Neural cell (in vitro differentiated cells): ENCODE measurements at regions not wholly inside any gene's neighbourhood (a gene's known extent, or its start where the extent isn't known, plus 50 kb on each side); places are given as distances from the start of the nearest gene placed in this dataset.

Experiments
- H2AFZ ChIP-seq: fragments of 200-600, 300-800 bp; sonication (generic), shearing (Covaris generic); 2 replicates; pipeline ENCODE4 v1.6.0; 2014; ENCODE audit warnings: low read depth, mild to moderate bottlenecking, antibody characterized with exemption, low read length, moderate library complexity
- H3F3A ChIP-seq: fragments of 200-600 bp; shearing (Covaris generic); 2 replicates; pipeline ENCODE4 v1.6.1; 2016; ENCODE audit warnings: mild to moderate bottlenecking, moderate library complexity, mixed read lengths, antibody characterized with exemption, low read length; ENCODE audit not compliant: insufficient read depth, poor library complexity, severe bottlenecking
- H3K27ac ChIP-seq: fragments of 200-600, 300-800 bp; sonication (generic), shearing (Covaris generic); 2 replicates; pipeline ENCODE4 v1.5.1; 2014; ENCODE audit warnings: mild to moderate bottlenecking, low read length, moderate library complexity
- H3K27me3 ChIP-seq: fragments of 300-800, 200-600 bp; sonication (generic), shearing (Covaris generic); 2 replicates; pipeline ENCODE4 v1.6.0; 2014; ENCODE audit warnings: mild to moderate bottlenecking, low read depth, low read length, moderate library complexity; ENCODE audit not compliant: insufficient read depth
- H3K36me3 ChIP-seq: fragments of 300-800, 200-600 bp; sonication (generic), shearing (Covaris generic); 2 replicates; pipeline ENCODE4 v1.5.1; 2014; ENCODE audit warnings: mild to moderate bottlenecking, antibody characterized with exemption, low read length, moderate library complexity; ENCODE audit not compliant: insufficient read depth
- H3K4me2 ChIP-seq: fragments of 300-800, 200-600 bp; sonication (generic), shearing (Covaris generic); 2 replicates; pipeline ENCODE4 v1.6.0; 2014; ENCODE audit warnings: mild to moderate bottlenecking, low read length
- H3K4me3 ChIP-seq: fragments of 300-800, 200-600 bp; sonication (generic), shearing (Covaris generic); 2 replicates; pipeline ENCODE4 v1.5.1; 2014; ENCODE audit warnings: mild to moderate bottlenecking, low read length, moderate library complexity
- H3K79me2 ChIP-seq: fragments of 200-600 bp; shearing (Covaris generic); replicated peaks from 2 replicates; pipeline ENCODE4 v1.6.0; 2014; ENCODE audit warnings: mild to moderate bottlenecking, low read length, moderate library complexity; ENCODE audit not compliant: insufficient read depth
- H3K9ac ChIP-seq: fragments of 300-800, 200-600 bp; sonication (generic), shearing (Covaris generic); 2 replicates; pipeline ENCODE4 v1.6.1; 2016; ENCODE audit warnings: mild to moderate bottlenecking, low read length, mixed read lengths
- H3K9me2 ChIP-seq: fragments of 200-600 bp; shearing (Covaris generic); 2 replicates; pipeline ENCODE4 v1.6.1; 2016; ENCODE audit warnings: mild to moderate bottlenecking, low read length, mixed read lengths; ENCODE audit not compliant: insufficient read depth
- H3K9me3 ChIP-seq: fragments of 200-600, 300-800 bp; sonication (generic), shearing (Covaris generic); 2 replicates; pipeline ENCODE4 v1.6.1; 2016; ENCODE audit warnings: mild to moderate bottlenecking, mixed run types, low read length, moderate library complexity, mixed read lengths
- H4K20me1 ChIP-seq: fragments of 200-600 bp; shearing (Covaris generic); 2 replicates; pipeline ENCODE4 v1.6.1; 2016; ENCODE audit warnings: mild to moderate bottlenecking, mixed run types; ENCODE audit not compliant: insufficient read depth
- EP300 ChIP-seq: fragments of 450-650 bp; conservative IDR thresholded peaks from 2 replicates; pipeline ENCODE4 v1.6.1; 2014; ENCODE audit warnings: antibody characterized with exemption, mild to moderate bottlenecking, moderate library complexity; ENCODE audit not compliant: poor library complexity, severe bottlenecking
- EZH2 ChIP-seq: fragments of 200-600, 300-800 bp; shearing (Covaris generic), sonication (generic); IDR thresholded peaks from 2 replicates; pipeline ENCODE4 v1.6.1; 2014; ENCODE audit warnings: antibody characterized with exemption, low read length, borderline replicate concordance, mild to moderate bottlenecking; ENCODE audit not compliant: insufficient read depth, poor library complexity, severe bottlenecking
- MXI1 ChIP-seq: fragments of 450-650 bp; conservative IDR thresholded peaks from 2 replicates; pipeline ENCODE4 v1.6.1; 2014; ENCODE audit warnings: antibody characterized with exemption, mild to moderate bottlenecking; ENCODE audit not compliant: poor library complexity, severe bottlenecking
- POLR2AphosphoS5 ChIP-seq: IDR thresholded peaks from 2 replicates; pipeline ENCODE4 v1.6.1; 2012
- RAD21 ChIP-seq: fragments of 450-650 bp; conservative IDR thresholded peaks from 2 replicates; pipeline ENCODE4 v1.6.1; 2014; ENCODE audit warnings: antibody characterized with exemption, mild to moderate bottlenecking, moderate library complexity
- REST ChIP-seq: IDR thresholded peaks from 2 replicates; pipeline ENCODE4 v1.6.1; 2012; ENCODE audit warnings: borderline replicate concordance
- SMC3 ChIP-seq: fragments of 450-650 bp; conservative IDR thresholded peaks from 2 replicates; pipeline ENCODE4 v1.6.1; 2014; ENCODE audit warnings: antibody characterized with exemption, mild to moderate bottlenecking, moderate library complexity; ENCODE audit not compliant: poor library complexity
- TAF1 ChIP-seq: IDR thresholded peaks from 2 replicates; pipeline ENCODE4 v1.6.1; 2012; ENCODE audit warnings: low read depth
- TF ChIP-seq, protein P1 (sequence below): fragments of 450-650 bp; IDR thresholded peaks from 2 replicates; pipeline ENCODE4 v1.5.1; 2014; ENCODE audit warnings: antibody characterized with exemption, mild to moderate bottlenecking, moderate library complexity; ENCODE audit not compliant: poor library complexity, severe bottlenecking

GRCh38 chr12:84047881-84048280 lies 864.7 kb downstream of the SLC6A15 start:
- no peak overlapping the region for H2AFZ ChIP-seq
- no peak overlapping the region for H3K27ac ChIP-seq
- H3K79me2 ChIP-seq = no peaks in the 10 kb centered on the region
- H3K4me2 ChIP-seq = no peak overlapping the region
- H4K20me1 ChIP-seq = no peaks in the 10 kb centered on the region
- H3F3A ChIP-seq = no peaks in the 10 kb centered on the region
- no peaks in the 10 kb centered on the region for H3K27me3 ChIP-seq
- H3K4me3 ChIP-seq = no peak overlapping the region
- TF ChIP-seq MXI1 (no peak), REST (no peak), POLR2AphosphoS5 (no peak), RAD21 (no peak)
- no peak overlapping the region for H3K9ac ChIP-seq
- no peaks in the 10 kb centered on the region for H3K9me2 ChIP-seq
- no peaks in the 10 kb centered on the region for H3K36me3 ChIP-seq
- no peaks in the 10 kb centered on the region for H3K9me3 ChIP-seq

DNA sequence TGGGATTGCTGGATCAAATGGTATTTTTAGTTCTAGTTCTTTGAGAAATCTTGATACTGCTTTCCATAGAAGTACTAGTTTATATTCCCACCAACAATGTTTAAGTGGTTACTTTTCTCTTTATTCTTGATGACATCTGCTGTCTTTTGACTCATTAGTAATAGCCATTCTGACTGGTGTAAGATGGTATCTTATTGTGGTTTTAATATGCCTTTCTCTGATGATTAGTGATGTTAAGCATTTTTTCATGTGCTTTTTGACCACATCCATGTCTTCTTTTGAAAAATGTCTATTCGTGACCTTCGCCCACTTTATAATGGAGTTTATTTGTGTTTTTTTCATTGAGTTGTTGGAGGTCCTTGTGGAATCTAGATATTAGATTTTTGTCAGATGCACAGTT lies 865.7 kb downstream of the SLC6A15 start:
- Histone ChIP-seq H3K9ac (no peak overlapping the region), H3K4me2 (no peak overlapping the region), H2AFZ (no peak overlapping the region), H3F3A (no peaks in the 10 kb centered on the region), H3K9me3 (no peaks in the 10 kb centered on the region), H3K27ac (no peak overlapping the region), H3K36me3 (no peaks in the 10 kb centered on the region), H3K9me2 (no peaks in the 10 kb centered on the region), H4K20me1 (no peaks in the 10 kb centered on the region), H3K4me3 (no peak overlapping the region), H3K27me3 (no peaks in the 10 kb centered on the region), H3K79me2 (no peaks in the 10 kb centered on the region)
- TF ChIP-seq EP300 (no peak), TAF1 (no peak)
- TF ChIP-seq, protein P1, sequence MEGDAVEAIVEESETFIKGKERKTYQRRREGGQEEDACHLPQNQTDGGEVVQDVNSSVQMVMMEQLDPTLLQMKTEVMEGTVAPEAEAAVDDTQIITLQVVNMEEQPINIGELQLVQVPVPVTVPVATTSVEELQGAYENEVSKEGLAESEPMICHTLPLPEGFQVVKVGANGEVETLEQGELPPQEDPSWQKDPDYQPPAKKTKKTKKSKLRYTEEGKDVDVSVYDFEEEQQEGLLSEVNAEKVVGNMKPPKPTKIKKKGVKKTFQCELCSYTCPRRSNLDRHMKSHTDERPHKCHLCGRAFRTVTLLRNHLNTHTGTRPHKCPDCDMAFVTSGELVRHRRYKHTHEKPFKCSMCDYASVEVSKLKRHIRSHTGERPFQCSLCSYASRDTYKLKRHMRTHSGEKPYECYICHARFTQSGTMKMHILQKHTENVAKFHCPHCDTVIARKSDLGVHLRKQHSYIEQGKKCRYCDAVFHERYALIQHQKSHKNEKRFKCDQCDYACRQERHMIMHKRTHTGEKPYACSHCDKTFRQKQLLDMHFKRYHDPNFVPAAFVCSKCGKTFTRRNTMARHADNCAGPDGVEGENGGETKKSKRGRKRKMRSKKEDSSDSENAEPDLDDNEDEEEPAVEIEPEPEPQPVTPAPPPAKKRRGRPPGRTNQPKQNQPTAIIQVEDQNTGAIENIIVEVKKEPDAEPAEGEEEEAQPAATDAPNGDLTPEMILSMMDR = no peak

DNA sequence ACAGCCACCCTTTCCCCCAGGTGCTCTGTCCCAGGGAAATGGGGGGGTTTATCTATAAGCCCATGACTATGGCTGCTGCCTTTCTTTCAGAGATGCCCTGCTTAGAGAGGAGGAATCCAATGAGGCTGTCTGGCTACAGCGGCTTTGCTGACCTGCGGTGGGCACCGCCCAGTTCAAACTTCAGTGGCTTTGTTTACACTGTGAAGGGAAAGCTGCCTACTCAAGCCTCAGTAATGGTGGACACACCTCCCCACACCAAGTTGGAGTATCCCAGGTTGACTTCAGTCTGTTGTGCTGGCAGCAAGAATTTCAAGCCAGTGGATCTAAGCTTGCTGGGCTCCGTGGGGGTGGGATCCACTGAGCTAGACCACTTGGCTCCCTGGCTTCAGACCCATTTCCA lies 869.2 kb downstream of the SLC6A15 start:
- Histone ChIP-seq H3K36me3 (no peaks in the 10 kb centered on the region), H4K20me1 (no peaks in the 10 kb centered on the region), H3F3A (no peaks in the 10 kb centered on the region), H3K4me3 (no peak overlapping the region), H3K9ac (no peak overlapping the region), H3K9me2 (no peaks in the 10 kb centered on the region), H3K27ac (no peak overlapping the region), H2AFZ (no peak overlapping the region), H3K79me2 (no peaks in the 10 kb centered on the region), H3K27me3 (no peaks in the 10 kb centered on the region), H3K4me2 (no peak overlapping the region), H3K9me3 (no peaks in the 10 kb centered on the region)
- TF ChIP-seq REST (no peak), SMC3 (no peak), TAF1 (no peak), POLR2AphosphoS5 (no peak), MXI1 (no peak), EZH2 (no peak), EP300 (no peak)
- TF ChIP-seq, protein P1 = no peak
